ENCODE measurements at regions not wholly inside any gene's neighbourhood (a gene's known extent, or its start where the extent isn't known, plus 50 kb on each side); places are given as distances from the start of the nearest gene placed in this dataset.

- POLR2A ChIA-PET, result interaction anchor here (1.2 kb wide), 1 partner anchor 17 kb away, joined by 3 read pairs; no protein-coding TSS in a partner anchor
- CTCF ChIA-PET, result interaction anchor here (0.5 kb wide), 1 partner anchor 92 kb away, joined by 4 read pairs; no protein-coding TSS in a partner anchor
- Histone ChIP-seq H3K27ac (ENCODE audit: extremely low read depth, low read depth, low read length) (no peak overlapping the region), H3K4me3 (ENCODE audit: low read depth, low read length) (no peak overlapping the region), H3K4me1 (ENCODE audit: control insufficient read depth, insufficient read depth, low read length) (peaks cover 3% of the 10 kb centered on the region), H3K36me3 (ENCODE audit: control insufficient read depth in 2 of 2, insufficient read depth in 1 of 2, low read length in 2 of 2) (no peaks in the 10 kb centered on the region), H3K9me3 (ENCODE audit: control insufficient read depth, insufficient read depth, low read depth, low read length) (no peaks in the 10 kb centered on the region)
- TF ChIP-seq ZNF501 (tag by site-specific recombination; IDR thresholded peaks at IDR 0.05), result no peak
- no peak for TF ChIP-seq PRDM10 (tag by site-specific recombination; IDR thresholded peaks at IDR 0.05)
- TF ChIP-seq ATF2 (tag by site-specific recombination; IDR thresholded peaks at IDR 0.05; ENCODE audit: low read depth), result 0 out of 2 replicates have a peak, but pooled peaks have one; percentile 25
- TF ChIP-seq ZNF629 (tag by site-specific recombination; IDR thresholded peaks at IDR 0.05), result peak; percentile 38; the same call in 1 of the 2 replicates
- TF ChIP-seq ZNF184 (tag by site-specific recombination; IDR thresholded peaks at IDR 0.05), result no peak
- no peak for TF ChIP-seq ZNF19 (tag by site-specific recombination; IDR thresholded peaks at IDR 0.05; ENCODE audit: low read depth)
- TF ChIP-seq ZNF26 (tag by site-specific recombination; IDR thresholded peaks at IDR 0.05), result no peak
Observed at GRCh38 chr6:165823609-165824326, 160.7 kb upstream of the PDE10A start.

- Histone ChIP-seq H3K4me3 (ENCODE audit: low read depth, low read length) (no peak overlapping the region), H3K36me3 (ENCODE audit: control insufficient read depth in 2 of 2, insufficient read depth in 1 of 2, low read length in 2 of 2) (no peaks in the 10 kb centered on the region), H3K9me3 (ENCODE audit: control insufficient read depth, insufficient read depth, low read depth, low read length) (no peaks in the 10 kb centered on the region), H3K4me1 (ENCODE audit: control insufficient read depth, insufficient read depth, low read length) (peaks cover 3% of the 10 kb centered on the region), H3K27ac (ENCODE audit: extremely low read depth, low read depth, low read length) (no peak overlapping the region)
- TF ChIP-seq OVOL3 (tag by site-specific recombination; IDR thresholded peaks at IDR 0.05) (no peak), ZNF274 (IDR thresholded peaks at IDR 0.05; ENCODE audit: low read length) (no peak), ZNF274 (tag by site-specific recombination; IDR thresholded peaks at IDR 0.05; ENCODE audit: borderline replicate concordance) (no peak), ZNF292 (tag by site-specific recombination; IDR thresholded peaks at IDR 0.05; ENCODE audit: borderline replicate concordance, low read depth) (no peak), MYNN (tag by site-specific recombination; IDR thresholded peaks at IDR 0.05; ENCODE audit: borderline replicate concordance) (no peak), SP3 (tag by site-specific recombination; IDR thresholded peaks at IDR 0.05) (no peak), INSM2 (tag by site-specific recombination; IDR thresholded peaks at IDR 0.05) (no peak), ZNF629 (tag by site-specific recombination; IDR thresholded peaks at IDR 0.05) (no peak)
- TF ChIP-seq, protein P1, sequence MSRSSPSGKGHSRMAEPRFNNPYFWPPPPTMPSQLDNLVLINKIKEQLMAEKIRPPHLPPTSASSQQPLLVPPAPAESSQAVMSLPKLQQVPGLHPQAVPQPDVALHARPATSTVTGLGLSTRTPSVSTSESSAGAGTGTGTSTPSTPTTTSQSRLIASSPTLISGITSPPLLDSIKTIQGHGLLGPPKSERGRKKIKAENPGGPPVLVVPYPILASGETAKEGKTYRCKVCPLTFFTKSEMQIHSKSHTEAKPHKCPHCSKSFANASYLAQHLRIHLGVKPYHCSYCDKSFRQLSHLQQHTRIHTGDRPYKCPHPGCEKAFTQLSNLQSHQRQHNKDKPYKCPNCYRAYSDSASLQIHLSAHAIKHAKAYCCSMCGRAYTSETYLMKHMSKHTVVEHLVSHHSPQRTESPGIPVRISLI (tag by site-specific recombination; IDR thresholded peaks at IDR 0.05), result no peak
- ChIA-PET POLR2A (interaction anchor here (1.2 kb wide), 1 partner anchor 18 kb away, joined by 3 read pairs; no protein-coding TSS in a partner anchor), CTCF (interaction anchor here (0.6 to 0.8 kb wide), 6 partner anchors 79 to 816 kb away, joined by 3 to 4 read pairs (median 3); no protein-coding TSS in a partner anchor)
Observed at GRCh38 chr6:165822501-165822900, 159.5 kb upstream of the PDE10A start.

All from HEK293 (cell line).